Activated naive CD4-positive, alpha-beta T cell treated with anti-CD3 and anti-CD28 coated beads, Interleukin-2, amount 10 ng/mL, durations not matched to agents 7 days and 5 days (primary cell): ENCODE measurements at regions not wholly inside any gene's neighbourhood (a gene's known extent, or its start where the extent isn't known, plus 50 kb on each side); places are given as distances from the start of the nearest gene placed in this dataset.

ENCODE experiments used
- CTCF ChIA-PET: fragments of 350-600 bp; sonication (Branson Sonifier 250); formaldehyde crosslinking; loops from one replicate; lab custom pipeline; 2021; ENCODE audit warnings: antibody characterized with exemption; lab: Charles Lee
- DNase-seq: peaks from one replicate; pipeline ENCODE4 v3.0.0-alpha.2; 2020
- H3K27ac Mint-ChIP-seq: one replicate; pipeline ENCODE4 v1.8.0; 2021; ENCODE audit warnings: mild to moderate bottlenecking, moderate library complexity, mixed read lengths
- H3K27me3 Mint-ChIP-seq: one replicate; pipeline ENCODE4 v1.8.0; 2021; ENCODE audit warnings: mild to moderate bottlenecking, mixed read lengths
- H3K36me3 Mint-ChIP-seq: one replicate; pipeline ENCODE4 v1.8.0; 2021; ENCODE audit warnings: mixed read lengths
- H3K4me1 Mint-ChIP-seq: one replicate; pipeline ENCODE4 v1.8.0; 2021; ENCODE audit warnings: mixed read lengths
- H3K4me3 Mint-ChIP-seq: one replicate; pipeline ENCODE4 v1.8.0; 2021; ENCODE audit warnings: mild to moderate bottlenecking, moderate library complexity, mixed read lengths
- H3K9me3 Mint-ChIP-seq: one replicate; pipeline ENCODE4 v1.8.0; 2021; ENCODE audit warnings: mixed read lengths

GRCh38 chr1:58890113-58890512 lies 106.3 kb upstream of the JUN start:
- peaks cover 5% of the 10 kb centered on the region for H3K36me3 Mint-ChIP-seq
- peaks cover 13% of the 10 kb centered on the region for H3K27me3 Mint-ChIP-seq
- CTCF ChIA-PET = no interaction called here
- H3K9me3 Mint-ChIP-seq = peaks cover 2% of the 10 kb centered on the region
- no peak overlapping the region for H3K27ac Mint-ChIP-seq
- peaks cover 31% of the 10 kb centered on the region for H3K4me1 Mint-ChIP-seq
- DNase-seq = no peak
- H3K4me3 Mint-ChIP-seq = no peak overlapping the region

DNA sequence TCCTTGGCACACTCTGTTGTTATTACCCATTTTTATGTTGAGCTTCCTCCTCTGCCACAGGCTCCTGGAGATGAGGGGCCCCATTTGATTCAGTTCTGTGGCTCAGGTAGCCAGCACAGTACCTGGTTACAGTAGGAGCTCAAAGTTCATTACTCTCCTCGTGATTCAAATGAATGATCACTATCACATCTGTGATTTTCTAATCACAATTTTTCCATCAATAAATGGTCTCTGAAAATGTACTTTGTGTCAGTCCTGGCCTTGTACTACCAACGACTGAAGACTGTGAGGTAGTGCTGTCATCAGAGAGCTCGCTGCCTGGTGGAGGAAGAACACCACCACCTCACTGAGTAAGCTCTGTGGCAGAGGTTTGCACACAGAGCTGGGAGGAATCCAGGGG lies 106.8 kb upstream of the JUN start:
- H3K9me3 Mint-ChIP-seq = peaks cover 2% of the 10 kb centered on the region
- H3K4me3 Mint-ChIP-seq = no peak overlapping the region
- H3K4me1 Mint-ChIP-seq = peaks cover 31% of the 10 kb centered on the region
- H3K27ac Mint-ChIP-seq = no peak overlapping the region
- H3K36me3 Mint-ChIP-seq = peaks cover 5% of the 10 kb centered on the region
- H3K27me3 Mint-ChIP-seq = peaks cover 13% of the 10 kb centered on the region
- no peak for DNase-seq
- CTCF ChIA-PET = no interaction called here

- H3K4me1 Mint-ChIP-seq = peaks cover 29% of the 10 kb centered on the region
- DNase-seq = no peak
- CTCF ChIA-PET = no interaction called here
- H3K4me3 Mint-ChIP-seq = no peak overlapping the region
- peaks cover 13% of the 10 kb centered on the region for H3K27me3 Mint-ChIP-seq
- peaks cover 5% of the 10 kb centered on the region for H3K36me3 Mint-ChIP-seq
- H3K9me3 Mint-ChIP-seq = peaks cover 2% of the 10 kb centered on the region
- no peak overlapping the region for H3K27ac Mint-ChIP-seq
Observed at GRCh38 chr1:58891347-58891746, 107.5 kb upstream of the JUN start.

- Mint-ChIP-seq H3K27me3 (peaks cover 13% of the 10 kb centered on the region), H3K9me3 (peaks cover 2% of the 10 kb centered on the region), H3K36me3 (peaks cover 5% of the 10 kb centered on the region), H3K27ac (no peak overlapping the region), H3K4me3 (no peak overlapping the region), H3K4me1 (peaks cover 21% of the 10 kb centered on the region)
- no peak for DNase-seq
- CTCF ChIA-PET = interaction anchor here (1.0 kb wide), 1 partner anchor 35 kb away, joined by 4 read pairs; no protein-coding TSS in a partner anchor
Observed at GRCh38 chr1:58893257-58893869, 109.5 kb upstream of the JUN start.

GRCh38 chr1:58895082-58895481 lies 111.2 kb upstream of the JUN start:
- Mint-ChIP-seq H3K36me3 (peaks cover 1% of the 10 kb centered on the region), H3K4me3 (no peak overlapping the region), H3K9me3 (no peaks in the 10 kb centered on the region), H3K4me1 (peaks cover 16% of the 10 kb centered on the region), H3K27ac (no peak overlapping the region), H3K27me3 (peaks cover 21% of the 10 kb centered on the region)
- no peak for DNase-seq
- CTCF ChIA-PET = interaction anchor here (1.2 kb wide), 1 partner anchor 10 kb away, joined by 3 read pairs; no protein-coding TSS in a partner anchor

- Mint-ChIP-seq H3K4me3 (no peak overlapping the region), H3K9me3 (no peaks in the 10 kb centered on the region), H3K27me3 (peaks cover 21% of the 10 kb centered on the region), H3K27ac (no peak overlapping the region), H3K4me1 (peaks cover 16% of the 10 kb centered on the region), H3K36me3 (peaks cover 1% of the 10 kb centered on the region)
- no peak for DNase-seq
- CTCF ChIA-PET = no interaction called here
Observed at GRCh38 chr1:58895559-58896145, 111.8 kb upstream of the JUN start.

DNA sequence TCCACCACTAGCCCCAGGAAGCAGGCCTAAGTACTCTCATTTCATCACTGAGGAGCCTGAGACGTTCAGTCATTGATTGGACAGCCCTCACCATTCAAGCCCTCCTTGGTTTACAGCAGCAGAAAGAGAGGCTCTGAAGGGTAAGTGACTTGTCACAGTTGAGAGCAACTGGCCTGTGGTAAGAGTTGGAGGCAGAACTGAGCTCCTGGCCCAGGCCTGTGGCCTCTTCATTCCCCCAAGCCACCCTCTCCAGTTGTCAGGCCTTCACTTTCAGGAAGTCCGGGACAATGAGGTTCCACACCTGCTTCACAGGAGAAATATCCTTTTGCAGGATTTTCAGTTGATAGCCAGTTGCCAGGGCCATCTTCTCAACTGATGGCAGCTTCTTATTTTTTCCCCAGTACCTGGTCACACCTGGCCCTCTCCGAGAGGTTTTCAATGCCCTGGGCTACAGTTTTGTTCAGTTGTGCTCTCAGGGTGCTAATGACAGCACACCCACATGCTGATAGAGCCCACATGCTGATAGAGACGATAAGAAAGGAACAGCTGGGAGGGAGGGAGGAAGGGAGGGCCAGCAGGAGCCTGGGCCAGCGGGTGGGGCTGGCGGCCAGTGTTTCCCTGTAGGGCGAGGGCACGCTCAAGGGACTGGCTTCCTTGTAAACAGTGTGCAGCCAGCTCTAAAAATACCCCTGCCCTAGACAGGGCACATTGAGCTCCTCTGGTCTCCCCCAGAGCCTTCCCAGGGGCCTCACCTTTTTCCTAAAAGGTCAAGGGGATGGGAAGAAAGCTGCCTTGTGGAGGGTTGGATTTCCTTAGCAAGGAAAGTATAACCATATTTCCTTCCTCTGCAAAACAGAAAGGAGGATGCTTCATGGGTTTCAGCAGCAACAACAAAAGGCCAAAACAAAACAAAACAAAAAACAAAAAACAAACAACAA lies 112.7 kb upstream of the JUN start:
- peaks cover 16% of the 10 kb centered on the region for H3K4me1 Mint-ChIP-seq
- no peaks in the 10 kb centered on the region for H3K36me3 Mint-ChIP-seq
- H3K27me3 Mint-ChIP-seq = peaks cover 17% of the 10 kb centered on the region
- H3K27ac Mint-ChIP-seq = no peak overlapping the region
- no peaks in the 10 kb centered on the region for H3K9me3 Mint-ChIP-seq
- DNase-seq = no peak
- H3K4me3 Mint-ChIP-seq = no peak overlapping the region
- CTCF ChIA-PET = interaction anchor here (0.6 to 0.9 kb wide), 2 partner anchors 111 to 802 kb away, joined by 3 read pairs; no protein-coding TSS in a partner anchor

DNA sequence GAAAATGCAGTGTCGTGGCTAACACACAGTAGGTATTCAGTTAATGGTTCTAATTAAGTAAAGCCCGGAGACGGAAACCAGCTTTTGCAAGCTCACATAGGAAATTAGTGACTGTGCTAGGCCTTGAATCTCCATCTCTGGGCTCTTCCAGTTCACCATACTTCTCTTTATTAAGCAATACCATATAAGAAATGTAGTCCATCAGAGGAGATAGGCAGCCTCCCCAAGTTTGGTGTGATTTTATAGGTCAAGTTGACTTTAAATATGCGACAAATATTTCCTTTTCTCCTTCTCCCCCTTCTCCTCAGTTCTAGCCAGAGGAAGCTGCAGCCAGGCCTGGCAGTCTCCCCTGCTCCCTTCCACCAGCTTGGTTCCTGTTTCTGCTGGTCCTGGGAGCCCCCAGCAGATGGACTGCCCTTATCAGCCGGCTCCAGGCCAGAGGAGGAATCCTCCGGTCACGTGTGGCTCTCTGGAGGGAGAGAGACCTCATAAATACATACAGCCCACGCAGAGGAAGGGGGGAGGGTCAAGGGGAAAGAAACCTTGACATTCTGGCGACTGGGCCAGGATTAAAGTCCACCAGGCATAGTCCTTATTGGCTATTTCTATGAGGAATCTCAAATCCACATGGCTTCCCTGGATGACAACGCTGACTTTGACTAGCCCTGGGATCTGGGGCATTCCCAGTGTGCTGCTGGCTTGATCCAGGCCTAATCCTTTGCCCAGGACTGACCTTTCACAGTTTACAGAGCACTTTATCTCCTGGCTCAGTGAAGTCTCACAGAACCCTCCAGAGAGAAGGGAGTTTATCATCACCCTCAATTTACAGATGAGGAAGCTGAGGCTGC lies 115.1 kb upstream of the JUN start:
- Mint-ChIP-seq H3K36me3 (no peaks in the 10 kb centered on the region), H3K9me3 (no peaks in the 10 kb centered on the region), H3K4me1 (peaks cover 24% of the 10 kb centered on the region), H3K4me3 (no peak overlapping the region), H3K27ac (no peak overlapping the region), H3K27me3 (peaks cover 8% of the 10 kb centered on the region)
- CTCF ChIA-PET = interaction anchor here (0.8 kb wide), 1 partner anchor 157 kb away, joined by 3 read pairs; no protein-coding TSS in a partner anchor
- no peak for DNase-seq

- Mint-ChIP-seq H3K9me3 (no peaks in the 10 kb centered on the region), H3K27me3 (peaks cover 8% of the 10 kb centered on the region), H3K4me3 (no peak overlapping the region), H3K4me1 (peaks cover 31% of the 10 kb centered on the region), H3K27ac (no peak overlapping the region), H3K36me3 (no peaks in the 10 kb centered on the region)
- CTCF ChIA-PET = interaction anchor here (0.6 kb wide), 1 partner anchor 73 kb away, joined by 3 read pairs; no protein-coding TSS in a partner anchor
- DNase-seq = no peak
Observed at GRCh38 chr1:58899587-58900271, 115.9 kb upstream of the JUN start.

GRCh38 chr1:58900396-58900795 lies 116.5 kb upstream of the JUN start:
- H3K4me3 Mint-ChIP-seq = no peak overlapping the region
- H3K36me3 Mint-ChIP-seq = no peaks in the 10 kb centered on the region
- H3K27ac Mint-ChIP-seq = no peak overlapping the region
- H3K4me1 Mint-ChIP-seq = peaks cover 30% of the 10 kb centered on the region
- peaks cover 8% of the 10 kb centered on the region for H3K27me3 Mint-ChIP-seq
- CTCF ChIA-PET = no interaction called here
- no peak for DNase-seq
- H3K9me3 Mint-ChIP-seq = no peaks in the 10 kb centered on the region

DNA sequence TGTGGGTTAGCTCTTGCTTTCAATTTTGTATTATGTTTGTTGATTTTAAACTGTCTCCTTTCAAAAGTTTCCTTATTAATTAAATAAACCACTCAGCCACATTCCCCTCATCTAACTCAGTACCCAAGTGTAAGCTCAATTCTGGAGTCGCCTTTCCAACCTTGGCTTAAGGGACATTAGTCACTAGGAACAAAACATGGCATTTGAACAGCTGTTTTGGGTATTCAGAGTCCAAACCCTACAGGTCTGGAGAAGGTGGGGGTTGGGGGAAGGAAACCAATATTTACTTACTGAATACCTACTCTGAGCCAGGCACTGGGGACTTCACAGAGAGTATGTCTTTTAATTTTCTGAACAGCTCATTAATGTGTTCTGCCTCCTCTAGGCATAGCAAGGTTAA lies 117.2 kb upstream of the JUN start:
- H3K4me3 Mint-ChIP-seq = no peak overlapping the region
- peaks cover 8% of the 10 kb centered on the region for H3K27me3 Mint-ChIP-seq
- no peaks in the 10 kb centered on the region for H3K36me3 Mint-ChIP-seq
- peaks cover 25% of the 10 kb centered on the region for H3K4me1 Mint-ChIP-seq
- no peak overlapping the region for H3K27ac Mint-ChIP-seq
- DNase-seq = no peak
- CTCF ChIA-PET = no interaction called here
- H3K9me3 Mint-ChIP-seq = no peaks in the 10 kb centered on the region

- Mint-ChIP-seq H3K4me1 (peaks cover 19% of the 10 kb centered on the region), H3K27ac (peak overlapping the region; percentile 88), H3K9me3 (no peaks in the 10 kb centered on the region), H3K27me3 (peaks cover 15% of the 10 kb centered on the region), H3K36me3 (no peaks in the 10 kb centered on the region), H3K4me3 (peak overlapping the region; percentile 61)
- CTCF ChIA-PET = interaction anchor here (0.6 to 1.8 kb wide), 3 partner anchors 17 to 38 kb away, joined by 3 to 4 read pairs (median 3); no protein-coding TSS in a partner anchor
- no peak for DNase-seq
Observed at GRCh38 chr1:58902830-58903513, 119.1 kb upstream of the JUN start.
